Rectal smooth muscle tissue (tissue), 1 donor: ENCODE measurements at regions not wholly inside any gene's neighbourhood (a gene's known extent, or its start where the extent isn't known, plus 50 kb on each side); places are given as distances from the start of the nearest gene placed in this dataset.
"Not testable (repeated sequence)": the region's sequence is repeated elsewhere in the genome, so short reads cannot be mapped to it uniquely, and the experiment has no call there.

Experiments
- H3K27ac ChIP-seq: one replicate; pipeline ENCODE4 v1.7.0; 2013; ENCODE audit warnings: low read depth, low read length, inconsistent platforms
- H3K27me3 ChIP-seq: one replicate; pipeline ENCODE4 v1.7.0; 2013; ENCODE audit warnings: low read length; ENCODE audit not compliant: control insufficient read depth, insufficient read depth
- H3K36me3 ChIP-seq: one replicate; pipeline ENCODE4 v1.7.0; 2013; ENCODE audit warnings: low read length; ENCODE audit not compliant: control insufficient read depth, insufficient read depth
- H3K4me1 ChIP-seq: one replicate; pipeline ENCODE4 v1.7.0; 2013; ENCODE audit warnings: low read length; ENCODE audit not compliant: control insufficient read depth, insufficient read depth
- H3K4me3 ChIP-seq: one replicate; pipeline ENCODE4 v1.7.0; 2013; ENCODE audit warnings: low read length
- H3K9ac ChIP-seq: one replicate; pipeline ENCODE4 v1.7.0; 2013; ENCODE audit warnings: low read length

GRCh38 chr6:86730216-86730615 lies 207.1 kb upstream of the HTR1E start:
- Histone ChIP-seq H3K9ac (no peak overlapping the region), H3K36me3 (no peaks in the 10 kb centered on the region), H3K27me3 (no peaks in the 10 kb centered on the region), H3K4me3 (no peak overlapping the region), H3K4me1 (no peaks in the 10 kb centered on the region), H3K27ac (no peak overlapping the region)

- no peak overlapping the region for H3K9ac ChIP-seq
- H3K27ac ChIP-seq: no peak overlapping the region
- no peaks in the 10 kb centered on the region for H3K36me3 ChIP-seq
- H3K4me1 ChIP-seq: no peaks in the 10 kb centered on the region
- H3K27me3 ChIP-seq: no peaks in the 10 kb centered on the region
- H3K4me3 ChIP-seq: no peak overlapping the region
Measured at GRCh38 chr6:86728976-86729375, 208.4 kb upstream of the HTR1E start.

DNA sequence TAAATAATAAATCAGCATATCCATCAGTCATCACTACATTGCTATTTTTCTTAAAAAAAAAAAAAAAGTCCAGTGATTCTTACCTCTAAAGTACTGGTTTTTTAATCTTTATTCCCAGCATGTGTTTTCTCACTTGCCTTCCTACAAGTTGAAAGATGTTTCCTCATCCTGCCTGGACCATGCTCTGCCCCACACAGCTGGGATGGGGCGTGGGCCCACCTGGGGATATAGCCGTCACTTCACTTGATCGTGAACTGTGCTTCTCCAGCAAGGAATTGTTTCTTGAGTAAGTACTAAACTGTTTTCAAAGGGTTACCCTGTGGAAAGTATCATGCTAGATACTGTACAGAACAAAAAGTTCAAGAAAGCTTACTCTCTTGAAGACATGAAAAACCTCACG lies 212.6 kb upstream of the HTR1E start:
- Histone ChIP-seq H3K27ac (no peak overlapping the region), H3K4me1 (no peaks in the 10 kb centered on the region), H3K27me3 (no peaks in the 10 kb centered on the region), H3K9ac (no peak overlapping the region), H3K4me3 (no peak overlapping the region), H3K36me3 (no peaks in the 10 kb centered on the region)

DNA sequence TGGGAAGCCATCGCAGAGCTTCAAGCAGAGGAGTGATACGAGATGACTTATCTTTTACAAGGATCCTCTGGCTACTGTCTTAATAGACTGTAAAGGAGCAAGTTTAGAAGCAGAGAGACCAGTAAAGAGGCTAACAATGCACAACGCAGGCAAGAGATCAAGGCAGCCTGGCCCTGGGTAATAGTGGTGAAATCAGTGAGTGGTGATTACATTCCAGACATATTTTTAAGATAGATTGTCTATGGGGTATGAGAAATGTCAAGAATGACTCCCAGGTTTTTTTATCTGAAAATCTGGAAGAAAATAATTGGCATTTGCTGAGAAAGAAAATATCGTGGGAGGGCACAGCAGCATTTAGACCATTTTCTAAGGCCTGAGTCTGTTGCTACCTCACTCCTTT lies 213.6 kb upstream of the HTR1E start:
- H3K27ac ChIP-seq: no peak overlapping the region
- no peak overlapping the region for H3K4me3 ChIP-seq
- no peaks in the 10 kb centered on the region for H3K4me1 ChIP-seq

GRCh38 chr6:86723151-86723550 lies 214.2 kb upstream of the HTR1E start:
- Histone ChIP-seq H3K4me3 (no peak overlapping the region), H3K9ac (no peak overlapping the region), H3K4me1 (no peaks in the 10 kb centered on the region), H3K36me3 (no peaks in the 10 kb centered on the region), H3K27me3 (no peaks in the 10 kb centered on the region), H3K27ac (no peak overlapping the region)

More for the DNA sequence above, 213.6 kb upstream of the HTR1E start:
- H3K9ac ChIP-seq: no peak overlapping the region
- H3K27me3 ChIP-seq: no peaks in the 10 kb centered on the region
- H3K36me3 ChIP-seq: no peaks in the 10 kb centered on the region

- no peaks in the 10 kb centered on the region for H3K36me3 ChIP-seq
- H3K9ac ChIP-seq: no peak overlapping the region
- H3K4me1 ChIP-seq: no peaks in the 10 kb centered on the region
- no peak overlapping the region for H3K4me3 ChIP-seq
- no peaks in the 10 kb centered on the region for H3K27me3 ChIP-seq
- H3K27ac ChIP-seq: no peak overlapping the region
Measured at GRCh38 chr6:86722131-86722530, 215.2 kb upstream of the HTR1E start.

GRCh38 chr6:86715676-86716075 lies 221.7 kb upstream of the HTR1E start:
- Histone ChIP-seq H3K27me3 (no peaks in the 10 kb centered on the region), H3K9ac (no peak overlapping the region), H3K27ac (no peak overlapping the region), H3K4me3 (no peak overlapping the region), H3K4me1 (no peaks in the 10 kb centered on the region), H3K36me3 (no peaks in the 10 kb centered on the region)

GRCh38 chr6:86712039-86712438 lies 225.3 kb upstream of the HTR1E start:
- Histone ChIP-seq H3K4me1 (no peaks in the 10 kb centered on the region), H3K36me3 (no peaks in the 10 kb centered on the region), H3K27me3 (no peaks in the 10 kb centered on the region), H3K27ac (no peak overlapping the region), H3K9ac (no peak overlapping the region), H3K4me3 (no peak overlapping the region)

- no peaks in the 10 kb centered on the region for H3K36me3 ChIP-seq
- no peak overlapping the region for H3K9ac ChIP-seq
- H3K27me3 ChIP-seq: no peaks in the 10 kb centered on the region
- H3K27ac ChIP-seq: no peak overlapping the region
- no peak overlapping the region for H3K4me3 ChIP-seq
- H3K4me1 ChIP-seq: no peaks in the 10 kb centered on the region
Measured at GRCh38 chr6:86707545-86708120, 229.7 kb upstream of the HTR1E start.

DNA sequence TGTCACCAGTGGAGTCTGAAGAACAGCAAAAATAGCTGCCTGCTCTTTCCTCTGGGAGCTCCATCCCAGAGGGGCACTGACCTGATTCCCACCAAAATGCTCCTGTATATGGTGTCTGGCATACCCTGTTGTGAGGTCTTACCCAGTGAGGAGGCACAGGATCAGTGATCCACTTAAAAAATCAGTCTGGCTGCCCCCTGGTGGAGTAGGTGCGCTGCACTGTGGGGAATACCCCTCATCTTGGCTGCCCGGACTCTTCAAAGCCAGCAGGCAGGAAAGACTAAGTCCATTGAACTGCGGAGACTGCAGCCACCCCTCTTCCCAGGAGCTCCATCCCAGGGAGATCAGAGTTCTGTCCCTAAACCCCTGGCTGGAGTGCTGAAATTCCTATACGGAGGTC lies 230.9 kb upstream of the HTR1E start:
- H3K27me3 ChIP-seq: no peaks in the 10 kb centered on the region
- H3K4me1 ChIP-seq: no peaks in the 10 kb centered on the region
- H3K36me3 ChIP-seq: no peaks in the 10 kb centered on the region
- no peak overlapping the region for H3K27ac ChIP-seq
- no peak overlapping the region for H3K4me3 ChIP-seq
- H3K9ac ChIP-seq: no peak overlapping the region

DNA sequence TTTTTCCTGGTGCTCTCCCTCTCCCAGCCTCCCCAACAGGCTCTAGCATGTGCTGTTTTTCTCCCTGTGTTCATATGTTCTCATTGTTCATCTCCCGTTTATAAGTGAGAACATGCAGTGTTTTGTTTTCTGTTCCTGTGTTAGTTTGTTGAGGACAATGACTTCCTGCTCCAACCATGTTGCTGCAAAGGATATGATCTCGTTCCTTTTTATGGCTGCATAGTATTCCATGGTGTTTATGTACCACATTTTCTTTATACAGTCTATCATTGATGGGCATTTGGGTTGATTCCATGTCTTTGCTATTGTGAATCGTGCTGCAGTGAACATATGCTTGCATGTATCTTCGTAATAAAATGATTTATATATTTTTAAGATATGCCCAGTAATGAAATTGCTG lies 236.1 kb upstream of the HTR1E start:
- H3K36me3 ChIP-seq, H3K9ac ChIP-seq, H3K27ac ChIP-seq, H3K27me3 ChIP-seq, H3K4me3 ChIP-seq, H3K4me1 ChIP-seq: not testable (repeated sequence)

DNA sequence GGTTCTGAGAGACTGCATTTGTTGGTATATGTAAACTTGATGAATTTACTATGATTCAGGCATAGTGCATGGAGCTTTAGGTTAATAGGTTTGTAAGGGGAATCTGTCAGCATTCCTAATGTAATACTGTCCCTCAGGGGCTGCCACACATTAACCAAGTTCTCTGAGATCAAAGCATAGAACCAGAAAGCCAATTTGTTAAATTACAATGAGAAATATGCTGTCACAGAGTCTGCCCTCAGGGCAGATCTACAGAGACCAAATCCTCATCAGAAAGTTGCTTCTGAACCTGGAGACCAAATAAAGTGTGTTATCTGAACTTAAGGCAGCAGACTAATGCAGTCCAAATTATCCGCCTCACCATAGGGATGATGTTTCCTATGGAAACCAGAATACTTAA lies 250.8 kb upstream of the HTR1E start:
- Histone ChIP-seq H3K27ac (no peak overlapping the region), H3K9ac (no peak overlapping the region), H3K4me3 (no peak overlapping the region), H3K4me1 (no peaks in the 10 kb centered on the region), H3K36me3 (no peaks in the 10 kb centered on the region), H3K27me3 (no peaks in the 10 kb centered on the region)

- Histone ChIP-seq H3K27ac (no peak overlapping the region), H3K9ac (no peak overlapping the region), H3K4me3 (no peak overlapping the region), H3K4me1 (no peaks in the 10 kb centered on the region), H3K36me3 (no peaks in the 10 kb centered on the region), H3K27me3 (no peaks in the 10 kb centered on the region)
Measured at GRCh38 chr6:86685230-86685797, 252.0 kb upstream of the HTR1E start.
